ENCODE measurements at regions not wholly inside any gene's neighbourhood (a gene's known extent, or its start where the extent isn't known, plus 50 kb on each side); places are given as distances from the start of the nearest gene placed in this dataset.

DNA sequence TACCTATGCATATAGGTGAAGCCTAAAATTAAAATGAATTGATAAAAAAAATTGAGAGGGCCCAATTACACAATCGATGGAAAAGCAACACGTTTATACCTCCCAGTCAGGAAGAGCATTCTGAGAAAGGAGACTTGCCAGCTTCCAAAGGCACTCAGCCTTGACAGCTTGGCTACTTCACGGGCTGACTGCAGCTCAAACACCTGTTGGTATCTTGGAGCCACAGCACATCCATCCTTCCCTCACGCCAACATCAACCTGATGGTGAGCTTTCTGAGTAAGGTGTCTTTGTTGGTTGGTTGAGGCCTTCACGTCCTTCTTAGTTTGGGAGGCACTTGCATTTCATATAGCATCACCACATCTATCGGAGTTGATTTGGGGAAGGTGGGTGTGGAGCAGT is 598.9 kb upstream of the DIPK2B start:
- 75 to 81% methylated on average over 2 to 4 of the region's 6 CpGs for WGBS, 2 donors (ENCODE audit: low coverage in 1 of 2)
- Histone ChIP-seq H3K36me3 (no peaks in the 10 kb centered on the region), H3K4me3 (no peak overlapping the region), H3K9me3 (no peaks in the 10 kb centered on the region), H3K4me1 (peaks cover 0 to 8% (median 0%) of the 10 kb centered on the region in 3 donors), H3K27me3 (no peaks in the 10 kb centered on the region), H3K27ac (no peak overlapping the region)
- ATAC-seq = no peak
- TF ChIP-seq POLR2A (IDR thresholded peaks at IDR 0.05) (no peak), CTCF (IDR thresholded peaks at IDR 0.05) (no peak), EP300 (IDR thresholded peaks at IDR 0.05) (no peak), POLR2AphosphoS5 (IDR thresholded peaks at IDR 0.05) (no peak)

GRCh38 chrX:45795546-45795945 is 594.9 kb upstream of the DIPK2B start:
- Histone ChIP-seq H3K4me1 (peaks cover 0 to 4% (median 0%) of the 10 kb centered on the region in 3 donors), H3K4me3 (no peak overlapping the region), H3K36me3 (no peaks in the 10 kb centered on the region), H3K27me3 (no peaks in the 10 kb centered on the region), H3K9me3 (no peaks in the 10 kb centered on the region), H3K27ac (no peak overlapping the region)
- ATAC-seq = no peak
- TF ChIP-seq POLR2A (IDR thresholded peaks at IDR 0.05) = no peak
- TF ChIP-seq POLR2AphosphoS5 (IDR thresholded peaks at IDR 0.05) = no peak
- TF ChIP-seq EP300 (IDR thresholded peaks at IDR 0.05) = no peak
- TF ChIP-seq CTCF (IDR thresholded peaks at IDR 0.05) = no peak

GRCh38 chrX:45794995-45795337 is 594.3 kb upstream of the DIPK2B start:
- no peaks in the 10 kb centered on the region for H3K4me1 ChIP-seq
- no peak overlapping the region for H3K27ac ChIP-seq
- H3K27me3 ChIP-seq = no peaks in the 10 kb centered on the region
- no peaks in the 10 kb centered on the region for H3K36me3 ChIP-seq
- 80 to 88% methylated on average over 1 of the region's 1 CpG for WGBS, 2 donors (ENCODE audit: low coverage in 1 of 2)
- TF ChIP-seq CTCF (IDR thresholded peaks at IDR 0.05) (no peak), POLR2A (IDR thresholded peaks at IDR 0.05) (no peak), POLR2AphosphoS5 (IDR thresholded peaks at IDR 0.05) (no peak), EP300 (IDR thresholded peaks at IDR 0.05) (no peak)
- no peaks in the 10 kb centered on the region for H3K9me3 ChIP-seq
- H3K4me3 ChIP-seq = no peak overlapping the region
- ATAC-seq = no peak

- Histone ChIP-seq H3K27me3 (no peaks in the 10 kb centered on the region), H3K36me3 (no peaks in the 10 kb centered on the region), H3K4me3 (no peak overlapping the region), H3K27ac (no peak overlapping the region), H3K4me1 (no peaks in the 10 kb centered on the region), H3K9me3 (no peaks in the 10 kb centered on the region)
- 100% methylated on average over 1 of the region's 2 CpGs for WGBS, 2 donors (ENCODE audit: low coverage in 1 of 2)
- no peak for ATAC-seq
- TF ChIP-seq POLR2A (IDR thresholded peaks at IDR 0.05) = no peak
- TF ChIP-seq EP300 (IDR thresholded peaks at IDR 0.05) = no peak
- no peak for TF ChIP-seq POLR2AphosphoS5 (IDR thresholded peaks at IDR 0.05)
- no peak for TF ChIP-seq CTCF (IDR thresholded peaks at IDR 0.05)
Measured at GRCh38 chrX:45794323-45794994, 593.8 kb upstream of the DIPK2B start.

DNA sequence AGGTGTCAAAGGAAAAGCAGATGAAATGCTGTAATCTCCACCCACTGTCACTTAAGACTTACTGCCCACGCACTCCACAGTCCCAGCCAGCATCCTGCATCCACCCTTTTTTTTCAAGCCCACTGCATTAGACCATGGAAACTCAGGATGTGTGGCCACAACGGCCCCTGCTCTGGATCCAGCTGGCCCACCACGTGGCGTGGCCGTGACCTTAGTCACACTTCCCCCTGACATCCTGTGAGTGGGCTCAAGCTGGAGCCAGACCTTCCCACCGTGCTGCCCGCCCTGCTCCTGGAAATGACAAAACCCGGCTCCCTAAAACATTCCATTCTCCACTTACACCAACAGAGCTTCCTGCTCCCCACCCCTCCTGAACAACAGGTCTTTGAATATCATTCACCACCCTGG is 588.3 kb upstream of the DIPK2B start:
- H3K9me3 ChIP-seq = no peaks in the 10 kb centered on the region
- peak; percentile 29 for TF ChIP-seq POLR2AphosphoS5 (IDR thresholded peaks at IDR 0.05)
- TF ChIP-seq CTCF (IDR thresholded peaks at IDR 0.05) = no peak
- no peaks in the 10 kb centered on the region for H3K36me3 ChIP-seq
- H3K27ac ChIP-seq = no peak overlapping the region
- ATAC-seq = peak; percentile 84
- no peaks in the 10 kb centered on the region for H3K4me1 ChIP-seq
- 29 to 40% methylated on average over 1 of the region's 8 CpGs for WGBS, 2 donors (ENCODE audit: low coverage in 1 of 2)
- H3K27me3 ChIP-seq = no peaks in the 10 kb centered on the region
- no peak overlapping the region for H3K4me3 ChIP-seq
